Vagina (tissue), 2 donors: ENCODE measurements at regions not wholly inside any gene's neighbourhood (a gene's known extent, or its start where the extent isn't known, plus 50 kb on each side); places are given as distances from the start of the nearest gene placed in this dataset.

Experiments used
- CTCF ChIP-seq, 3 experiments: fragments of 450-650 bp in 2 of 3; fragments of 200-600 bp in 1 of 3; sonication (generic) in 1 of 3; IDR thresholded peaks; one replicate each; pipeline ENCODE4 v1.5.1; 2017 to 2019; ENCODE audit warnings: antibody characterized with exemption in 3 of 3, mild to moderate bottlenecking in 2 of 3, moderate library complexity in 2 of 3
- POLR2A ChIP-seq, 2 donors: fragments of 450-650 bp; IDR thresholded peaks; one replicate each; pipeline ENCODE4 v1.6.1; 2017; ENCODE audit warnings: antibody characterized with exemption in 2 of 2, mild to moderate bottlenecking in 2 of 2, moderate library complexity in 2 of 2

GRCh38 chr6:2507016-2507415 is 243.7 kb downstream of the MYLK4 start:
- TF ChIP-seq POLR2A (IDR thresholded peaks at IDR 0.05) (no peak), CTCF (IDR thresholded peaks at IDR 0.05) (no peak)
